Epithelial cell of esophagus (primary cell): ENCODE measurements at regions not wholly inside any gene's neighbourhood (a gene's known extent, or its start where the extent isn't known, plus 50 kb on each side); places are given as distances from the start of the nearest gene placed in this dataset.

Source experiments
- DNase-seq: peaks from one replicate; pipeline ENCODE4 v3.0.0; 2010; ENCODE audit warnings: low read depth
- H3K4me3 ChIP-seq: 2 replicates; pipeline ENCODE4 v1.5.1; 2011; ENCODE audit warnings: mild to moderate bottlenecking, low read length, control low read depth
- CTCF ChIP-seq: IDR thresholded peaks from 2 replicates; pipeline ENCODE4 v1.5.1; 2011; ENCODE audit warnings: low read depth, mild to moderate bottlenecking, low read length, control low read depth, inconsistent platforms; ENCODE audit not compliant: insufficient read depth; ENCODE audit errors: missing control alignments

- TF ChIP-seq CTCF = no peak
- no peak for DNase-seq
- H3K4me3 ChIP-seq = no peak overlapping the region
Observed at GRCh38 chr5:157930710-157931109, 71.8 kb upstream of the CLINT1 start.

GRCh38 chr5:157926977-157927376, 68.0 kb upstream of the CLINT1 start:
- no peak overlapping the region for H3K4me3 ChIP-seq
- DNase-seq = no peak
- no peak for TF ChIP-seq CTCF

GRCh38 chr5:157925786-157926671, 67.1 kb upstream of the CLINT1 start:
- no peak for TF ChIP-seq CTCF
- H3K4me3 ChIP-seq = no peak overlapping the region
- DNase-seq = no peak

GRCh38 chr5:157924931-157925729, 66.2 kb upstream of the CLINT1 start:
- no peak overlapping the region for H3K4me3 ChIP-seq
- TF ChIP-seq CTCF = no peak
- DNase-seq = no peak

- no peak overlapping the region for H3K4me3 ChIP-seq
- TF ChIP-seq CTCF = no peak
- DNase-seq = no peak
Observed at GRCh38 chr5:157924490-157924889, 65.5 kb upstream of the CLINT1 start.

- TF ChIP-seq CTCF = no peak
Observed at GRCh38 chr5:157923765-157924164, 64.8 kb upstream of the CLINT1 start.

DNA sequence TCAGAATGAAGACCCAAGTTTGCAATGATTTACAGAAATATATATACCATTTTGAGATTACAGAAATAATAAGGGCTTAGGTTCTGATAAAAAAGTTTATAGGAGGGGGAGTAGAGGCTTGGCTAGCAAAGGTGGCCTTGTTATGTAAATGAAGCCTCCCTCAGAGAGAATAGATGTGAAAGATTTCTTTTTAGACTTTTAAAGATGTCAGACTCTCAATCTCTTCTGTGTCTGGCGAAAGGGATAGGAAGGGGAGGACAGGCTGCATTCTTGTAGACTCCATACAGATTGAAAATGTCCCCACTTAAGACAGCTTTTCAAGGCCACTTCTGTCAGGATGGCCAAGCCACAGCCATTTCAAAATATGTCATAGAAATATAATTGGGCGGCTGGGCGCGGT, 63.1 kb upstream of the CLINT1 start:
- H3K4me3 ChIP-seq = no peak overlapping the region
- DNase-seq = no peak
- no peak for TF ChIP-seq CTCF

More at GRCh38 chr5:157923765-157924164, 64.8 kb upstream of the CLINT1 start:
- H3K4me3 ChIP-seq = no peak overlapping the region
- no peak for DNase-seq
